ENCODE measurements at regions not wholly inside any gene's neighbourhood (a gene's known extent, or its start where the extent isn't known, plus 50 kb on each side); places are given as distances from the start of the nearest gene placed in this dataset.

- DNase-seq (ENCODE audit: low read depth in 2 of 2): no peak
Observed at GRCh38 chr6:120627612-120628011, 706.7 kb downstream of the TBC1D32 start.

- DNase-seq (ENCODE audit: low read depth in 2 of 2): no peak
Observed at GRCh38 chr6:120622127-120622631, 712.1 kb downstream of the TBC1D32 start.

- DNase-seq (ENCODE audit: low read depth in 2 of 2): no peak
Observed at GRCh38 chr6:120620900-120621299, 713.4 kb downstream of the TBC1D32 start.

GRCh38 chr6:120615238-120615637, 719.0 kb downstream of the TBC1D32 start:
- DNase-seq (ENCODE audit: low read depth in 2 of 2): no peak

GRCh38 chr6:120614723-120615122, 719.6 kb downstream of the TBC1D32 start:
- DNase-seq (ENCODE audit: low read depth in 2 of 2): no peak

- no peak for DNase-seq (ENCODE audit: low read depth in 2 of 2)
Observed at GRCh38 chr6:120608826-120609225, 725.5 kb downstream of the TBC1D32 start.

- no peak for DNase-seq (ENCODE audit: low read depth in 2 of 2)
Observed at GRCh38 chr6:120606743-120607142, 727.5 kb downstream of the TBC1D32 start.

GRCh38 chr6:120604510-120604909, 729.8 kb downstream of the TBC1D32 start:
- DNase-seq (ENCODE audit: low read depth in 2 of 2): no peak

GRCh38 chr6:120590611-120591010, 743.7 kb downstream of the TBC1D32 start:
- DNase-seq (ENCODE audit: low read depth in 2 of 2): no peak

- no peak for DNase-seq (ENCODE audit: low read depth in 2 of 2)
Observed at GRCh38 chr6:120588424-120588823, 745.9 kb downstream of the TBC1D32 start.

- no peak for DNase-seq (ENCODE audit: low read depth in 2 of 2)
Observed at GRCh38 chr6:120587381-120587780, 746.9 kb downstream of the TBC1D32 start.

- no peak for DNase-seq (ENCODE audit: low read depth in 2 of 2)
Observed at GRCh38 chr6:120584111-120584760, 750.0 kb downstream of the TBC1D32 start.

GRCh38 chr6:120576061-120576460, 758.2 kb downstream of the TBC1D32 start:
- no peak for DNase-seq (ENCODE audit: low read depth in 2 of 2)

- no peak for DNase-seq (ENCODE audit: low read depth in 2 of 2)
Observed at GRCh38 chr6:120569714-120570113, 764.6 kb downstream of the TBC1D32 start.

GRCh38 chr6:120564779-120565178, 769.5 kb downstream of the TBC1D32 start:
- no peak for DNase-seq (ENCODE audit: low read depth in 2 of 2)

GRCh38 chr6:120558294-120558693, 776.0 kb downstream of the TBC1D32 start:
- DNase-seq (ENCODE audit: low read depth in 2 of 2): no peak

GRCh38 chr6:120557554-120557953, 776.7 kb downstream of the TBC1D32 start:
- DNase-seq (ENCODE audit: low read depth in 2 of 2): no peak

- DNase-seq (ENCODE audit: low read depth in 2 of 2): no peak
Observed at GRCh38 chr6:120556491-120556890, 777.8 kb downstream of the TBC1D32 start.

- DNase-seq (ENCODE audit: low read depth in 2 of 2): no peak
Observed at GRCh38 chr6:120553353-120553752, 780.9 kb downstream of the TBC1D32 start.

GRCh38 chr6:120545353-120545752, 788.9 kb downstream of the TBC1D32 start:
- DNase-seq (ENCODE audit: low read depth in 2 of 2): no peak

- no peak for DNase-seq (ENCODE audit: low read depth in 2 of 2)
Observed at GRCh38 chr6:120534954-120535353, 799.3 kb downstream of the TBC1D32 start.

- DNase-seq (ENCODE audit: low read depth in 2 of 2): no peak
Observed at GRCh38 chr6:120526576-120526975, 807.7 kb downstream of the TBC1D32 start.

- DNase-seq (ENCODE audit: low read depth in 2 of 2): no peak
Observed at GRCh38 chr6:120514544-120514943, 819.7 kb downstream of the TBC1D32 start.

- no peak for DNase-seq (ENCODE audit: low read depth in 2 of 2)
Observed at GRCh38 chr6:120511712-120512111, 822.6 kb downstream of the TBC1D32 start.
